ENCODE measurements at regions not wholly inside any gene's neighbourhood (a gene's known extent, or its start where the extent isn't known, plus 50 kb on each side); places are given as distances from the start of the nearest gene placed in this dataset.

DNA sequence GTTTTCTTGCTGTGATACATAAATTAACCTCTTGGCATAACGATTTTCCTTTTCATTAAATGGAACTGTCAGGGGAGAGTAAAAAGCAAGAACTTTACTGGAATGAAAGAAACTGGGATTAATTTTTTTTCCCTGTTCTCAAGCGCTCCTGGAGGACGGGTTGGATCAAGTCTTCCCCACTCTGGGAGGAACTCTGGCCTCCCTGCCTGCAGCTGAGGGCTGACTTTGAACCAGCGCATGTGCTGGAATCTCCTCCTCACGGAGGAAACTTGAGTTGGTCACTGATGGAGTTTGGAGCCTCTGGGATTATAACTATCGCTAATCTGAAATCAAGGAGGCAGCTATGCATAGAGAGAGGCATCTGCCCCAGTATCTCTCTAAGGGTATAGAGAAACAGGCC lies 406.4 kb upstream of the TMEM132C start:
- TF ChIP-seq GATA2 (IDR thresholded peaks at IDR 0.05; ENCODE audit: low read depth, low read length) (no peak), GATA3 (IDR thresholded peaks at IDR 0.05; ENCODE audit: low read depth, low read length) (no peak)

DNA sequence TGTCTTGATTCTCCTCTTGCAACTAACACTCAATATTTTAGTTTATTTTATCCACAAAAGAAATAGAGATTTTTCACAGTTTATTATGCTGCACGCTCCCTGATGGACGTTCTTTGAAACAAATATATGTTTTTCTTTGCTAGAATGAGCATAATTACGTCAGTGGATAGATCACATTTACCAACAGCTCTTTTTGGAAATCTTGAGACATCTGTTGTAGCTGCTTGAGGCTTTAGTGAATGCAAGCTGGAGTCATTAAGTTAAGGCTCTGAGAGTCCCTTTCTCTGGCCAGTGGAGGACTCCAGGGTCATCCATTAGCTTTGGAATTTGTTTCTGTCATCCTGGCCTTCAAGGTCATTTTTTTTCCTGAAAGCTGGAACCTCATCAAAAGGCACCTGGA lies 405.6 kb upstream of the TMEM132C start:
- TF ChIP-seq GATA2 (IDR thresholded peaks at IDR 0.05; ENCODE audit: low read depth, low read length), result no peak
- no peak for TF ChIP-seq GATA3 (IDR thresholded peaks at IDR 0.05; ENCODE audit: low read depth, low read length)

DNA sequence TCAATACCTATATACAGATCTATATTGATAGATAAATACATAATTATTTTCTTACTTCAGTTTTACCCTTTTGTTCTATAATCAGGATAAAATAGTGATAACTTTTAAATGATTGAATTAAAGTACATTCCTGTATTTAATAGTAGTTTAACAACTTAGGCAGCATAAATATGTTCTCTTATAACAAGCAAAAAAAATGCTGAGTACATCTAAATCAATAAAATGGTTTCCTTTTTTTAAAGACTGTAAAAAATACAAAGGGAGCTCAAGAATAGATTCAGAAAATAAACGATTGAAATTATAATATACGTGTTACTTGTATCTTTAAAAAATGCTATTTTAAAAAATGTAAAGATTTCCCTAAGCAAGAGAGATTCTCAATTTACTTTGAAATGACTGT lies 393.7 kb upstream of the TMEM132C start:
- TF ChIP-seq GATA3 (IDR thresholded peaks at IDR 0.05; ENCODE audit: low read depth, low read length) (no peak), GATA2 (IDR thresholded peaks at IDR 0.05; ENCODE audit: low read depth, low read length) (no peak)

DNA sequence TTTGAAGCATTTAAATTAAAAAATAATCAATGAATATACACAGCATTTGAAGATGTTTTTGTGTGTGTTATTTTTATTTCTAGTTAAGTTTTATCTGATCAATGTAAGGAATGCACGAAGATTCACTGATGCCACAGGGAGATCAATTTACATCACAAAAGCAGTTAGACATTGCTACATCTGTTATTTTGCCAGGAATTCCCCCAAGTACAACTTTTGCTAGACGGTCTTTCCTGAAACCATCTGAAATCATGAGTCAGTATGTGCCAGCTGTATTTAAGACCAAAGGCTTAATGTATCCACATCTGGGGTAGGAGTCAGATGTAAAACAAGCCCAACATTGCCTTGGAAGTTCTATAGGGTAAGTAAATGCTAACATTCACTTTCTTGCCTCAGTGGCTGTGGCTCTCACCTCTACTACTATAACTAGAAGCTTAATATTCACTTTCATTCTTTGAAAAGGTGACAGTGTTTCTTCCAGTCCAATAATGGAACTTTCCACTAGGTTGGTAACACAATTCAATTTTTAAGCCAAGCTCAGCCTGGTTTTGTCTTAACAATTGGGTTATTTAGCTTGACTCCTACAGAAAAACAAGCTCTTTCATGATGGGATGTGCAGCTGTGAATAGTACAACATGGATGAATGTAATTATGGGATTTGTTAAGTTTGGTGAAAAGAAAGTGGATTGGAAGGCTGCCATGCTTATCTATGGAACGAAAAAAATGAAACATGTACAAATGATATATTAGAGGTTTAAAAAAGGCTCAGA lies 385.4 kb upstream of the TMEM132C start:
- TF ChIP-seq GATA2 (IDR thresholded peaks at IDR 0.05; ENCODE audit: low read depth, low read length) (no peak), GATA3 (IDR thresholded peaks at IDR 0.05; ENCODE audit: low read depth, low read length) (no peak)

DNA sequence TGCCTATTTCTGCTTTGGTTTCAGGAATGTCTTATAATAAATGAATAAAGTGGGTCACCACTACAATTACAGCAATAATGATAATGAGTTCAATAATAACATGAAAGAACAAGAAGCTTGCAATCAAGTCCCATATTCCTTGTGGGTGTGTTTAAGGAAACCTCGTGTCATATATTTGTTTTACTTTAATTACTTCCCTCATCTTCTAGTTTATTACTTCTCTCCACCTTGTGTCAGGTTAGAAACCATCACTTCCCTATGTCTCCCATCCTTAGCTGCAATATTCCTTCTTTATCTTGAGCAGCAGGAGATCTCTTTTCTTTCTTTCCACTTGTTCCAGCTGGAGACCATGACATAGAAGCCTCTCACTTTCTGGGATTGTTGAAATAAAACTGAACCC lies 384.0 kb upstream of the TMEM132C start:
- no peak for TF ChIP-seq GATA2 (IDR thresholded peaks at IDR 0.05; ENCODE audit: low read depth, low read length)
- no peak for TF ChIP-seq GATA3 (IDR thresholded peaks at IDR 0.05; ENCODE audit: low read depth, low read length)

DNA sequence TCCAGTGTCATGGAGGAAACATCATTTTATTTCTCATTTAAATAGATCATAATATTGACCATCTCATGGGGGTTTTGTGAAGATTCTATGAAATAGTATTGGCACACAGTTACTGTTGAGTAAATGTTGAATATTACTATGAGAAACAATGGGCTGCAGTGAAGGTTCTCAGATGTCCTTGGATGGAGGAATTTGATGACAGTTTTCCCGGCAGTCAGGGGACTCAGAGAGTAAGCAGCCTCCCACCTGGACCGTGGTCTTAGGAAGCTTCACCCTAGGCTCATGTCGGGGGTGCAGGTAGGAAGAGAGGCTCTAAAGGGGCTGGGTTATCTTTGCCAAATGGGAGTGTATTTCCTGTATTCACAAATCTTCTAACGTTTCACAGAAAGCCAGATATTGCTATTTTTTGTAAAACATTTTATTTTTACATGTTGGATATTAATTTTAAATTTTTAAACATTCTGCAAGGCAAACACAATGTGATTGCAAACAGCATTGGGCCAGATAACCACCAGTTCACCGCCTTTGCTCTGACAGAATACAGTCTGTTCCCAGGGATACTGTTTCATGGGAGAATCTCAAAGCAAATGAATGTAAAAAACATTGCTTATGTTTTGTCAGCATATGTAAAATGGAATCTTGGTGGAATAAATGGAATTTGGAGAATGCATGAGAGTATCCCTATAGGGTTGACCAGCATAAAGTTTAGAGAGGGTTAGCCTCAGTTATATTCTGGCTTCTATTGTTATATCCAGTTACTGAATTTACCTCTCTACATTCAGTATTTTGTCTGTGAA lies 380.8 kb upstream of the TMEM132C start:
- no peak for TF ChIP-seq GATA2 (IDR thresholded peaks at IDR 0.05; ENCODE audit: low read depth, low read length)
- no peak for TF ChIP-seq GATA3 (IDR thresholded peaks at IDR 0.05; ENCODE audit: low read depth, low read length)

DNA sequence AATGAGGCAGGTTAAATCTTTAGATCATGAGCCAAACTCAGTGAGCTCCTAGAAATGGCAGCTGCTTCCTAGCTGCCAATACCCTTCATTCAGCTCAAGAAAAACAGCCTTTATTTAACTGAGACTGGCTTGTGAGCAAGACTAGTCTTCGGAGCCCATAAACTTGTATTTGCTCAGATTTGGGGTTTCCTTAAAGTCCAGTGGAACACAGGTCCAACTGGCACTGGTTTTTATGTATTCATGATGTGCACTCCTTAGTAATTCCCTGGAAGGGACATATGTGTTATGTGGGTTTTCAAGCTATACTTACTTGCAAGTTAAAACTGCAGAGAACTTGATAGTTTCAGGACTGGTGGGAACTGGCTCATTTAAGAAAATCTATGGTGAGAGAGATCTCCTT lies 380.1 kb upstream of the TMEM132C start:
- no peak for TF ChIP-seq GATA2 (IDR thresholded peaks at IDR 0.05; ENCODE audit: low read depth, low read length)
- TF ChIP-seq GATA3 (IDR thresholded peaks at IDR 0.05; ENCODE audit: low read depth, low read length), result no peak

DNA sequence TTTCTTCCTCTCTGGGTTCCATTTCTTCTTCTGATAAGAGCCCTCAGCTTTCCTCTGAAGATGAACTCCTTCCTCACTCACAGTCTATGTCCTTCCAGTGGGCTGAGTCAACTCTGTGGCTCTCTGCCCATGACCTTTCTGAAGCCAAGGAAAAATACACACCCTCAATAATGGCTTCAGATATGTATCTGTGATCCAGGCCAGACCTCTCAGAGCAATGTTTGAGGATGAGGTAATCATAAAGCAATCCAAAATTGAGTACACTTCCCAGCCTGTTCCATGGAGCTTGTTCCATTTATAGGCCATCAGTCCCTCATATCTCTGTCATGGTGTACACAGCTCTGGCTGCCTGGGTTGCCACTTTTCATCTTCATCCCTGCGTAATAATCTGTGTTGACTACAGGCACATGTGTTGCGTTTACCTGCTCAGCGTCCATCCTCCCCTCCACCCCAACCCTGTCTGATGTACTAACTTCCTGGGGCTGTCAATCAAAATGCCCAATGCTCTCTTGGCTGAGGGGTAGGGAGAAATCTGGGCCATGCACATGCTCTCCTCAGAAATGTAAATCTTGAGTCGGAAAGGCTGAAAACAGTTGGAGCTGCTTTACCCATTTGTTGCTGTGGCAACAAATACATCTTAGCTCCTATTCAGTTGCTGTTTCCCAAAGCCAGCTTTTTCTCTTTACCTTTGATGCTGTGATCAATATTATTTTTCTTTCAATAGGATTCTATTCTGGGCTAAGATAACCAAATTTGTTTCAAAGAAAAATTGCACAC lies 377.8 kb upstream of the TMEM132C start:
- TF ChIP-seq GATA3 (IDR thresholded peaks at IDR 0.05; ENCODE audit: low read depth, low read length) (0 out of 2 replicates have a peak, but pooled peaks have one; percentile 15), GATA2 (IDR thresholded peaks at IDR 0.05; ENCODE audit: low read depth, low read length) (no peak; the same call in 1 of the 2 replicates)

DNA sequence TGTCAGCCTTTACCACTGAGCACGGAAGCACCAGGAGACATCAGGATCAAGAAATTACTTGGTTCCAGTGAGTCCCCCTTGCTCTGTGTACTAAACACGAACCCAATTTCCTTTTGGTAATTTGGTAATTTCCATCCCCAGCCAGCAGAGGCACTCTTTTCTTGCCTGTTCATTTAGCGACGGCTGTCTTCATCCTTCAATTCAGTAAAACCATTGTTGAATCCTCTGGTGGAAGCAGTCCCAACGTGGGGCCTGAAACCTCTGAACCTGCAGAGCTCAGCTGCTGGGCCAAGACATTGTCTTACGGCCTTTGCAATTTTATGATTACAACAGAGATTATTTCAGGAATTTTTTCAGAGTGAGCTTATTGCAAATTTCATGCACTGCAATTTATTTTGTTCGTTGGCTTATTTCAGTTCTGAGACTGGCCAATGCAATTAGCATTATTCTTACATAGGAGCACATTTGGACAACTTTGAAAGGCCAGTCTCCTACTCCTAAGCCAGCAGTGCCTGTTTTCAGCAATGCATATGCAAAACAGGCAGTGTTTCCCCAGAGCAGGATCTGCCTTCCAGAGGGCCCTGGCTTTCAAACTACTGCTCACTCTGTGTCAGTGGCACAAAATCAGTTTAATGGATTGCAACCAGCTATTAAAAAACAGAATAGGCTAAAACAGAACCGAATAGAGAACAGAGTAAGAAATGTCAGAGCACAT lies 372.9 kb upstream of the TMEM132C start:
- no peak for TF ChIP-seq GATA2 (IDR thresholded peaks at IDR 0.05; ENCODE audit: low read depth, low read length)
- TF ChIP-seq GATA3 (IDR thresholded peaks at IDR 0.05; ENCODE audit: low read depth, low read length), result no peak

DNA sequence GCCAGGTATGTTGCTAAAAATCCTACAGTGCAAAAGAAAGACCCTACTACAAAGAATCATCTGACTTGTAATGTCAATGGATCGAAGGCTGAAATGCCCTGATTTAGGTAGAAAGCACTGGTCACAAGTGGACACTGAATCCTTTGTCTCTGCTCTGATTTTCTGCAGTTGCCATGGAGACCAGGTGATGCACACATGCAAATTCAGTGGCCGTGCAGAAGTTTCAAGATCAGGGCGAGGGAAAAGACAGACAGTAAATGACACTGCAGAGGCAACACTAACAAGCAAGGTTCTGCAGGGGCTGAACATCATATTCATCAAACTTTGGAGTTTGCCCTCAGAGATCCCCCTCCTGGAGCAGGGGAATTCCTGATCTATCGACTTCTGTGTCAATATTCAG lies 370.3 kb upstream of the TMEM132C start:
- TF ChIP-seq GATA3 (IDR thresholded peaks at IDR 0.05; ENCODE audit: low read depth, low read length) (no peak), GATA2 (IDR thresholded peaks at IDR 0.05; ENCODE audit: low read depth, low read length) (no peak)

DNA sequence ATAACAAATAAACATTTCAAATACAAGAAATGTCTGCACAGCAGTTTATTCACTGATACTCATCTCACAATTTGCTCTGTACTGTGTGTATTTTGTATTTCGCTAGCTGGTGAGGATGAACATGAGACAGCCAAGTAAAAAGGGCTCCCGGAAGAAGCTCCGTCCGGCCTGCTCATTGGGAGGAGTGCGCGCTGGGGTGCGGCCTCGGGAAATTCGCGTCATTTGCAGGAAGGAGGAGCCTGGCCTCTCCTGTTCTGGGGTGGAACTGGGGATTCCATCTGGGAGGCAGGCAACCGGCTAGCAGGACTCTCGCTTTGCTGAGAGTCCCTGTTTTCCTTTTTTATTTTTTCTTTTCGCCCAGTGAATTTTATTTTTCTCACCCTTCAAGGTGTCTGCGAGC lies 368.4 kb upstream of the TMEM132C start:
- TF ChIP-seq GATA2 (IDR thresholded peaks at IDR 0.05; ENCODE audit: low read depth, low read length) (no peak), GATA3 (IDR thresholded peaks at IDR 0.05; ENCODE audit: low read depth, low read length) (no peak)

DNA sequence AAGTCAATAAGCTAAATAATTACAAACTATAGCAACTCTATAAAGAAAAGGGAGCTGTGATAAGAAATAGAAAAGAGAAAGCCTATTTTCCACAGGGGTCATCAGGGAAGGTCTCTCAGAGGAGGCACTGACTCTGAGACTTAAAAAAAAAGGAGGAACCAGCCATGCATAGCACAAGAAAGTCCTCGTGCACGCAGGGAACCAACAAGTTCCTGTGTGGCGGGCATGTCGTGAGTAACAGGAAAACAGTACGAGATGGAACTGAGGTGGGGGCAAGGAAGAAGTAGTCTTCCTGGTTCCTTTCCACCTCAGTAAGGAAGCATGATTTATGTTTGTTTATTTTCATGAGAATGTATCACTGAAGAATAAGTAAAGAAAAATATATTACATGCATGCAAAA lies 367.0 kb upstream of the TMEM132C start:
- TF ChIP-seq GATA2 (IDR thresholded peaks at IDR 0.05; ENCODE audit: low read depth, low read length), result no peak
- no peak for TF ChIP-seq GATA3 (IDR thresholded peaks at IDR 0.05; ENCODE audit: low read depth, low read length)

DNA sequence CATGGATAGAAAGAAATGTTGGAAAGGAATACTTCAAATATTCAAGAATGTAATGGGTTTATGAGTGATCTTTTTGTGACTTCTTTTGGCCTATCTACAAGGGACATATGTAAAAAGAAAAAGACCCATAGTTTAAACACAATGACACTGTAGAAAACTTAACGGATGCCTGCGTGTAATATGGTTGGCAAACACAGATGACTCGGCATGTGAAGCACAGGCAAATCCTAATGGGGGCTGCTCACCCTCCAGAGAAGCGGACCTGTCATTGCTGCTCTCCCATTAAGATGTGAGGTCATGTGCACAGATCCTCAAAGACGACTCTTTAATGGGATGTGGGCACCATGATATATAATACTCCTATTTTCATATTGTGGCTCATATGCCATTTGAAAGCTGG lies 366.6 kb upstream of the TMEM132C start:
- TF ChIP-seq GATA3 (IDR thresholded peaks at IDR 0.05; ENCODE audit: low read depth, low read length) (no peak), GATA2 (IDR thresholded peaks at IDR 0.05; ENCODE audit: low read depth, low read length) (no peak)

DNA sequence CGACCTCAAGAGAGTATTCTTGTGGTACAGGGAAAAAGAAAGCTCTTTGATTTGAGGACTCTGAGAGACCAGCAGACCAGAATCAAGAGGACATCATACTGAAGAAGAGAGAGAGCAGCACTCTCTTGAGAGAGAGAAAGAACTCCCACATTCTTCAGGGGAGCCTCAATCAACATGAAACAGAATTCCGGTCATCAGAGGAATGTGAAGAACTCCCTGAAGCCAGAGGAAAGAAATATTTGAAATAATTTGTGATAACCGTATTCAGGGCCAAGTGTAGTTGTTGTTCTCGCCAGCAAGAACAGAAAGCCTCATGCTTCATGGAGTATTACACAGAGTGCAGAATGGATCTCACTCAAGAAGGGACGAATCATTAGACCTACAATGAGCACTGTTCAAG lies 363.8 kb upstream of the TMEM132C start:
- no peak for TF ChIP-seq GATA2 (IDR thresholded peaks at IDR 0.05; ENCODE audit: low read depth, low read length)
- no peak for TF ChIP-seq GATA3 (IDR thresholded peaks at IDR 0.05; ENCODE audit: low read depth, low read length)

All from SH-SY5Y (cell line).